Upper lobe of left lung (tissue), 6 donors: ENCODE measurements at regions not wholly inside any gene's neighbourhood (a gene's known extent, or its start where the extent isn't known, plus 50 kb on each side); places are given as distances from the start of the nearest gene placed in this dataset.

Source experiments
- ATAC-seq, 2 donors: fragments of 200-7000 bp; cut with Tn5 transposase; one replicate each; pipeline ENCODE4 v1.9.1; 2022; ENCODE audit warnings: mild to moderate bottlenecking in 2 of 2, moderate library complexity in 2 of 2; ENCODE audit not compliant: low FRiP score in 2 of 2
- DNase-seq, 2 donors: peaks; one replicate each; pipeline ENCODE4 v3.0.0-alpha.2; 2019 to 2020
- H3K27ac ChIP-seq, 4 donors: fragments of 200-600 bp; sonication (generic); one replicate each; pipeline ENCODE4 v1.5.1; 2016 to 2019
- H3K27me3 ChIP-seq, 4 donors: fragments of 200-600 bp; sonication (generic); one replicate each; pipeline ENCODE4 v1.5.1; 2017 to 2019
- H3K36me3 ChIP-seq, 4 donors: fragments of 200-600 bp; sonication (generic); one replicate each; pipeline ENCODE4 v1.5.1; 2016 to 2019
- H3K4me1 ChIP-seq, 4 donors: fragments of 200-600 bp; sonication (generic); one replicate each; pipeline ENCODE4 v1.5.1; 2018 to 2019
- H3K4me3 ChIP-seq, 4 donors: fragments of 200-600 bp; sonication (generic); one replicate each; pipeline ENCODE4 v1.5.1; 2017 to 2019; ENCODE audit warnings: mild to moderate bottlenecking in 2 of 4, moderate library complexity in 1 of 4
- H3K9me3 ChIP-seq, 4 donors: fragments of 200-600 bp; sonication (generic); one replicate each; pipeline ENCODE4 v1.5.1; 2018 to 2019
- CTCF ChIP-seq, 6 experiments: fragments of 450-650 bp in 4 of 6; fragments of 200-600 bp in 2 of 6; sonication (generic) in 2 of 6; IDR thresholded peaks; one replicate each; pipeline ENCODE4 v1.5.1; 2016 to 2019; ENCODE audit warnings: antibody characterized with exemption in 6 of 6
- EP300 ChIP-seq, 4 donors: sonication (generic); formaldehyde crosslinking; IDR thresholded peaks; one replicate each; pipeline ENCODE4 v1.5.1; 2017; ENCODE audit warnings: antibody characterized with exemption in 4 of 4, control low read depth in 2 of 4
- POLR2A ChIP-seq, 4 donors: fragments of 450-650 bp; IDR thresholded peaks; one replicate each; pipeline ENCODE4 v1.5.1; 2016 to 2017; ENCODE audit warnings: antibody characterized with exemption in 4 of 4, mild to moderate bottlenecking in 2 of 4
- POLR2AphosphoS5 ChIP-seq, 2 donors: sonication (generic); formaldehyde crosslinking; IDR thresholded peaks; one replicate each; pipeline ENCODE4 v1.5.1; 2017; ENCODE audit warnings: antibody characterized with exemption in 2 of 2
- WGBS, 2 donors: methylation state at CpG; one replicate each; pipeline ENCODE4 v1.1.5; 2017 to 2018; 5-methylcytosine and 5-hydroxymethylcytosine counted together
- donor health status: DM: no; HTN: no; CAD: no; lungs with moderate emphysema.
- donor health status: DM: no; HTN: yes; CAD: no; lungs with severe emphysema.

DNA sequence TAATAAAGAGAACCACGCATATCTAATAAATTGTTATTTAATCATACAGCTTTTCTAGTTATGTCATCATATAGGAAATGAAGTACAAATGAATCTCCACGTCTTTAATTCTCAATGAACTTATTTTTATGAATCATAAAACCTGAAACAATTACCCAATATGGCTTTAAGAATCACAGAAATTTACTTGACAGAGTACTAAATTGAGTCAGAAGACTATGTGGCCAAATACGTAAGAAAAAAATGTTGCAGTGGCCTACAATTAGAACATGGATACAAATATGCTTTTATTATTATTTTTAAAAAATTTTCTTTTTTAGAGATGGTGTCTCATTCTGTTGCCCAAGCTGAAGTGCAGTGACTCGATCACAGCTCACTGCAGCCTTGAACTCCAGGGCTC lies 584.7 kb upstream of the SLC35B3 start:
- no peak overlapping the region for H3K27ac ChIP-seq
- ATAC-seq (no peak), DNase-seq (no peak)
- H3K9me3 ChIP-seq: no peaks in the 10 kb centered on the region
- no peaks in the 10 kb centered on the region for H3K4me1 ChIP-seq
- H3K27me3 ChIP-seq: no peaks in the 10 kb centered on the region
- no peak for TF ChIP-seq POLR2AphosphoS5 (IDR thresholded peaks at IDR 0.05)
- TF ChIP-seq CTCF (IDR thresholded peaks at IDR 0.05): no peak
- no peak for TF ChIP-seq EP300 (IDR thresholded peaks at IDR 0.05)
- no peak for TF ChIP-seq POLR2A (IDR thresholded peaks at IDR 0.05)
- H3K36me3 ChIP-seq: no peaks in the 10 kb centered on the region
- H3K4me3 ChIP-seq: no peak overlapping the region
- 73 to 80% methylated on average over 4 of the region's 4 CpGs for WGBS, 2 donors

DNA sequence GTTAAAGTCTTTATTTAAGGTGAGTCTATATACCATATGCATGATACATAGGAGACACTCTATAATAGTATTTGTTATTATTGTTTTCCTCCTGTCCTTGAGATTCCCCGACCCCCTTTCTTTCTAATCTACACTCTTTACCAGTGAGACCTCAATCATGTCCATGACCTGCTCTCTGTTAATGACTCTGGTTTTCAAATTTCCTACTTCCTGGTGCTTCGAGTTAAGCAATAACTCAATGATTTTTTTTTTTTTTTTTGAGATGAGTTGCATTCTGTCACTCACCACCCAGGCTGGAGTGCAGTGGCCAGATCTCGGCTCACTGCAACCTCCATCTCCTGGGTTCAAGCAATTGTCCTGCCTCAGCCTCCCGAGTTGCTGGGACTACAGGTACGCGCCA lies 574.6 kb upstream of the SLC35B3 start:
- H3K4me1 ChIP-seq: no peaks in the 10 kb centered on the region
- no peaks in the 10 kb centered on the region for H3K27me3 ChIP-seq
- no peak for ATAC-seq
- no peak for DNase-seq
- no peaks in the 10 kb centered on the region for H3K36me3 ChIP-seq
- WGBS, 2 donors: 47 to 69% methylated on average over 6 of the region's 6 CpGs
- H3K4me3 ChIP-seq: no peak overlapping the region
- no peak overlapping the region for H3K27ac ChIP-seq
- H3K9me3 ChIP-seq: no peaks in the 10 kb centered on the region
- TF ChIP-seq EP300 (IDR thresholded peaks at IDR 0.05) (no peak), POLR2AphosphoS5 (IDR thresholded peaks at IDR 0.05) (no peak), CTCF (IDR thresholded peaks at IDR 0.05) (no peak), POLR2A (IDR thresholded peaks at IDR 0.05) (no peak)

DNA sequence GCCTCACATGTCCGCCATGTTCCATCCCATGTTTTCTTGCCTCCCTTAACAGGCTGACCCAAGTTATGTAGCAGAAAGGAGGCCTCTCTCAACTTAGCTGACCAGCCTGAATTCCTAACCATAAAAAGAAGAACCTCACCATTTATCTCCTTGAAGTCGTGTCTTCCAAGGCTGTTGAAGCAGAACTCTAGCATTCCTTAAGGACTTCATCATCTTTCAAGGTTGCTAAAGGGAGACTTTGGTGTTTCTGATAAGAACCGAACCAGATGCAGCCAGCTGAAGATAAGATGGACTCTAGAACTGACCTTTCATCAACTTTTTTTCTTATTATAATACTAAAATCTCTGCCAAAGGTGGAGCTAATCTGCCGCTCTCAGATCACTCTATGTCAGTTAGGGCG lies 571.7 kb upstream of the SLC35B3 start:
- TF ChIP-seq POLR2A (IDR thresholded peaks at IDR 0.05) (no peak), EP300 (IDR thresholded peaks at IDR 0.05) (no peak), CTCF (IDR thresholded peaks at IDR 0.05) (no peak), POLR2AphosphoS5 (IDR thresholded peaks at IDR 0.05) (no peak)
- Histone ChIP-seq H3K4me1 (no peaks in the 10 kb centered on the region), H3K9me3 (no peaks in the 10 kb centered on the region), H3K4me3 (no peak overlapping the region), H3K27me3 (no peaks in the 10 kb centered on the region), H3K36me3 (no peaks in the 10 kb centered on the region), H3K27ac (no peak overlapping the region)
- 81 to 82% methylated on average over 5 of the region's 5 CpGs for WGBS, 2 donors
- ATAC-seq (no peak), DNase-seq (no peak)

DNA sequence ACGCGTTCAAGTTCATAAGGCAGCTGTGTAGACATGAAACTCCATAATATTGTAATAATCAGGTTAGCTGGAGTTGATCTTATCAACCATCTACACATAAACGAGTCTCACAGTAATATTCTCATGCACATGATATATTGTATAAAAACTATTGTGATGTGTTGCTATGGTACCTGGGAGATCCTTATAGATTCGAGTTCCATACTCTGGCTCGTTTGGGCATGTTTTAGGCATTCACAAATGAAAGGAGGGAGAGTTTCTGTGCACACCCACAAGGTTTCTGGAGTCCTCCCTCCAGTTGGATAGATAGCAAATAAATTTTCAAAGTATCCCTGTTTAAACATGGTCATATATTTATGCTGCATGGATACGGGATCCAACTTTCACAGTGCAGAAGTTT lies 567.5 kb upstream of the SLC35B3 start:
- no peak for ATAC-seq
- WGBS, 2 donors: 69 to 77% methylated on average over 6 of the region's 6 CpGs
- Histone ChIP-seq H3K27ac (no peak overlapping the region), H3K36me3 (no peaks in the 10 kb centered on the region), H3K4me3 (no peak overlapping the region), H3K4me1 (no peaks in the 10 kb centered on the region), H3K27me3 (no peaks in the 10 kb centered on the region), H3K9me3 (no peaks in the 10 kb centered on the region)
- no peak for DNase-seq
- no peak for TF ChIP-seq POLR2AphosphoS5 (IDR thresholded peaks at IDR 0.05)
- TF ChIP-seq POLR2A (IDR thresholded peaks at IDR 0.05): no peak
- no peak for TF ChIP-seq EP300 (IDR thresholded peaks at IDR 0.05)
- no peak for TF ChIP-seq CTCF (IDR thresholded peaks at IDR 0.05)

DNA sequence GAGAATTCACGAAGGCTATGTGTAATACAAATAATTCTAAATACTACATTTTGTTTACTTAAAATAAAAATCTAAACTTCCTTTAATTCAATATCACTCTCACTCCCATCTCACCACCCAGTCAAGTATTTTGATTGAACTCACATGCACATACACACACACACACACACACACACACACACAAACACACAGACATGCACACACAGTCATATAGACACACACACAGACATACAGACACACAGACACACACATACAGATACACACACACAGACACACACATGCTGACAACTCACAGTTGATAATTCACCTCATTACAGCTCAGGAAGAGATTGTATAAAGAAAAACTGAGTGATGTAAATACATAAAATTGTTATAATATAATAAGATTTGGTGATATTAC lies 559.8 kb upstream of the SLC35B3 start:
- H3K27me3 ChIP-seq: no peaks in the 10 kb centered on the region
- H3K4me1 ChIP-seq: no peaks in the 10 kb centered on the region
- no peak for TF ChIP-seq CTCF (IDR thresholded peaks at IDR 0.05)
- TF ChIP-seq POLR2AphosphoS5 (IDR thresholded peaks at IDR 0.05): no peak
- TF ChIP-seq POLR2A (IDR thresholded peaks at IDR 0.05): no peak
- TF ChIP-seq EP300 (IDR thresholded peaks at IDR 0.05): no peak
- no peaks in the 10 kb centered on the region for H3K9me3 ChIP-seq
- 49 to 59% methylated on average over 1 of the region's 1 CpG for WGBS, 2 donors
- ATAC-seq (no peak), DNase-seq (no peak)
- no peak overlapping the region for H3K4me3 ChIP-seq
- H3K36me3 ChIP-seq: no peaks in the 10 kb centered on the region
- no peak overlapping the region for H3K27ac ChIP-seq
